ENCODE measurements at regions not wholly inside any gene's neighbourhood (a gene's known extent, or its start where the extent isn't known, plus 50 kb on each side); places are given as distances from the start of the nearest gene placed in this dataset.

- no peak overlapping the region for H2AFZ ChIP-seq (ENCODE audit: control insufficient read depth, low read length)
- no peak overlapping the region for H3K9ac ChIP-seq (ENCODE audit: control insufficient read depth, extremely low read depth, insufficient read depth, low read length)
- H3K9me3 ChIP-seq (ENCODE audit: control insufficient read depth, low read depth, low read length) = no peaks in the 10 kb centered on the region
- no peak for FAIRE-seq
- no peak for TF ChIP-seq EZH2 (IDR thresholded peaks at IDR 0.05; ENCODE audit: low read length)
- TF ChIP-seq, protein P1, sequence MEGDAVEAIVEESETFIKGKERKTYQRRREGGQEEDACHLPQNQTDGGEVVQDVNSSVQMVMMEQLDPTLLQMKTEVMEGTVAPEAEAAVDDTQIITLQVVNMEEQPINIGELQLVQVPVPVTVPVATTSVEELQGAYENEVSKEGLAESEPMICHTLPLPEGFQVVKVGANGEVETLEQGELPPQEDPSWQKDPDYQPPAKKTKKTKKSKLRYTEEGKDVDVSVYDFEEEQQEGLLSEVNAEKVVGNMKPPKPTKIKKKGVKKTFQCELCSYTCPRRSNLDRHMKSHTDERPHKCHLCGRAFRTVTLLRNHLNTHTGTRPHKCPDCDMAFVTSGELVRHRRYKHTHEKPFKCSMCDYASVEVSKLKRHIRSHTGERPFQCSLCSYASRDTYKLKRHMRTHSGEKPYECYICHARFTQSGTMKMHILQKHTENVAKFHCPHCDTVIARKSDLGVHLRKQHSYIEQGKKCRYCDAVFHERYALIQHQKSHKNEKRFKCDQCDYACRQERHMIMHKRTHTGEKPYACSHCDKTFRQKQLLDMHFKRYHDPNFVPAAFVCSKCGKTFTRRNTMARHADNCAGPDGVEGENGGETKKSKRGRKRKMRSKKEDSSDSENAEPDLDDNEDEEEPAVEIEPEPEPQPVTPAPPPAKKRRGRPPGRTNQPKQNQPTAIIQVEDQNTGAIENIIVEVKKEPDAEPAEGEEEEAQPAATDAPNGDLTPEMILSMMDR (optimal IDR thresholded peaks at IDR 0.05 in 1 of 3, IDR thresholded peaks at IDR 0.05 in 1 of 3, conservative IDR thresholded peaks at IDR 0.05 in 1 of 3; ENCODE audit: extremely low read depth in 1 of 3, insufficient read depth in 2 of 3, low read length in 3 of 3) = no peak
- no peaks in the 10 kb centered on the region for H3K9me1 ChIP-seq (ENCODE audit: control insufficient read depth, extremely low read depth, insufficient read depth, low read length)
- no peak overlapping the region for H3K4me2 ChIP-seq (ENCODE audit: control insufficient read depth, extremely low read depth, insufficient read depth, low read depth, low read length)
- no peak overlapping the region for H3K27ac ChIP-seq (ENCODE audit: control insufficient read depth, insufficient read depth, low read length)
- H3K36me3 ChIP-seq (ENCODE audit: control insufficient read depth in 2 of 2, extremely low read depth in 1 of 2, insufficient read depth in 2 of 2, low read length in 2 of 2) = no peaks in the 10 kb centered on the region
- dilution Hi-C loops (cut with MboI; ENCODE audit: extremely low pct_ligation_motif_present, low sequenced_read_pairs) = no loop called here
- H3K79me2 ChIP-seq (ENCODE audit: control insufficient read depth, insufficient read depth, low read length) = no peaks in the 10 kb centered on the region
- no peaks in the 10 kb centered on the region for H3K4me1 ChIP-seq (ENCODE audit: control insufficient read depth, extremely low read depth, insufficient read depth, low read length)
- H3K4me3 ChIP-seq (ENCODE audit: control insufficient read depth in 2 of 3, extremely low read depth in 1 of 3, insufficient read depth in 2 of 3, low read depth in 1 of 3, low read length in 3 of 3) = no peak overlapping the region
- DNase-seq (ENCODE audit: low read depth, low spot score) = no peak
- no peaks in the 10 kb centered on the region for H3K27me3 ChIP-seq (ENCODE audit: control insufficient read depth, extremely low read depth, insufficient read depth, low read length)
- no peaks in the 10 kb centered on the region for H4K20me1 ChIP-seq (ENCODE audit: control insufficient read depth, extremely low read depth, insufficient read depth, low read length)
Observed at GRCh38 chr10:106304056-106304455, 860.5 kb downstream of the SORCS1 start.

DNA sequence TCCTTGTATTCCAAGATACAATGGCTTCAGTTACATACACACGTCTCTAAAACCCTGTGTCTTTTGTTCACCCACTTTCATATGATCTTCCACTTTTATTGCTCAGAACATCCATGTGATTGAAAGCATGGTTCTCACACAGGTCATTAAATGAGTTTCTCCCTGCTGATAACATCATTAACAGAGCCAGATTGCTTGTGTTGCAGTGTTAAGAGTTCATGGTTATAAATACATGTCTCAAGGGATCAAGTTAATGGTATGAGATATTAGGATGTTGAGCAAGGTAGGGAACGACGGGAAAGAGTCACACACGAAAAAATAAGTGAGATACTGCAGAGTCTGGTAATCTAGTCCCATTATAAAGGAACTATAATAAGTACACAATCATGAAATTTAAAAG is 861.5 kb downstream of the SORCS1 start:
- no peaks in the 10 kb centered on the region for H3K4me1 ChIP-seq (ENCODE audit: control insufficient read depth, extremely low read depth, insufficient read depth, low read length)
- H3K27me3 ChIP-seq (ENCODE audit: control insufficient read depth, extremely low read depth, insufficient read depth, low read length) = no peaks in the 10 kb centered on the region
- H3K9me1 ChIP-seq (ENCODE audit: control insufficient read depth, extremely low read depth, insufficient read depth, low read length) = no peaks in the 10 kb centered on the region
- H3K27ac ChIP-seq (ENCODE audit: control insufficient read depth, insufficient read depth, low read length) = no peak overlapping the region
- H3K4me3 ChIP-seq (ENCODE audit: control insufficient read depth in 2 of 3, extremely low read depth in 1 of 3, insufficient read depth in 2 of 3, low read depth in 1 of 3, low read length in 3 of 3) = no peak overlapping the region
- no peaks in the 10 kb centered on the region for H3K9me3 ChIP-seq (ENCODE audit: control insufficient read depth, low read depth, low read length)
- no peak for FAIRE-seq
- H3K79me2 ChIP-seq (ENCODE audit: control insufficient read depth, insufficient read depth, low read length) = no peaks in the 10 kb centered on the region
- no peak overlapping the region for H2AFZ ChIP-seq (ENCODE audit: control insufficient read depth, low read length)
- no peaks in the 10 kb centered on the region for H4K20me1 ChIP-seq (ENCODE audit: control insufficient read depth, extremely low read depth, insufficient read depth, low read length)
- no peak for TF ChIP-seq EZH2 (IDR thresholded peaks at IDR 0.05; ENCODE audit: low read length)
- TF ChIP-seq, protein P1 (optimal IDR thresholded peaks at IDR 0.05 in 1 of 3, IDR thresholded peaks at IDR 0.05 in 1 of 3, conservative IDR thresholded peaks at IDR 0.05 in 1 of 3; ENCODE audit: extremely low read depth in 1 of 3, insufficient read depth in 2 of 3, low read length in 3 of 3) = no peak
- no peak overlapping the region for H3K4me2 ChIP-seq (ENCODE audit: control insufficient read depth, extremely low read depth, insufficient read depth, low read depth, low read length)
- no peak for DNase-seq (ENCODE audit: low read depth, low spot score)
- H3K36me3 ChIP-seq (ENCODE audit: control insufficient read depth in 2 of 2, extremely low read depth in 1 of 2, insufficient read depth in 2 of 2, low read length in 2 of 2) = no peaks in the 10 kb centered on the region
- H3K9ac ChIP-seq (ENCODE audit: control insufficient read depth, extremely low read depth, insufficient read depth, low read length) = no peak overlapping the region
- dilution Hi-C loops (cut with MboI; ENCODE audit: extremely low pct_ligation_motif_present, low sequenced_read_pairs) = no loop called here

Data from keratinocyte (primary cell).